GM21360 (cell line): ENCODE measurements at regions not wholly inside any gene's neighbourhood (a gene's known extent, or its start where the extent isn't known, plus 50 kb on each side); places are given as distances from the start of the nearest gene placed in this dataset.
A peak's percentile ranks its signal among the peaks of the same experiment; 100 is the strongest.
"Not testable (repeated sequence)": the region's sequence is repeated elsewhere in the genome, so short reads cannot be mapped to it uniquely, and the experiment has no call there.

Experiments
- ATAC-seq: cut with Tn5 transposase; IDR thresholded peaks from one replicate; pipeline ENCODE4 v1.9.1; 2021; ENCODE audit warnings: mild to moderate bottlenecking, moderate library complexity; ENCODE audit not compliant: unreplicated experiment

DNA sequence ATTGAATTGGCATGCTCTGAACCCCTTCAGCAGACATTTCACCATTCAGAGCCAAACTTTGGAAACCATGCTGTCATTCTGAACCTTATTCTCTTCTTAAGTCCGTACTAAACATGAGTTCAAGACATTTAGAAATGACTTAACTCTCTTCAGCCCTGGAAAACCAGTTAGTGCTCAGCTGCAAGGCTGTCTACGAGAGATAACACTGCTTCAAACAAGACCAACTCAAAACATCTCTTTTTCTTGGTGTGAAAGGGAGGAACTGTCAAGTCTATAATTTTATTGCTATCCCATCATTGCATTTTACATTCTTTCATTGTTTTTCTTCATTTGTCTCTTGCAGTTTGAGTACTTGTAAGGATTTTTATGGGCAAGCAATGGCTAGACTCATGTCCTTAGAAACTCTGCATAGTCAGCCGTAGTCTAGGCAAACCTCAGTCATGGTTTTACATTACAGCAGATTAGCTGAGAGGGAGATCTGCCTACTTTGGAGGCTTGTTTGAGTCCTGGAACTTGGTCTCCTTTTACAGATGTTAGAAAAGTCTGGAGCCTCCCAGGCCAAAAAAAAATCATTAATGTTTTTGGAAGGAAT is 120.6 kb upstream of the JADE1 start:
- ATAC-seq = no peak

DNA sequence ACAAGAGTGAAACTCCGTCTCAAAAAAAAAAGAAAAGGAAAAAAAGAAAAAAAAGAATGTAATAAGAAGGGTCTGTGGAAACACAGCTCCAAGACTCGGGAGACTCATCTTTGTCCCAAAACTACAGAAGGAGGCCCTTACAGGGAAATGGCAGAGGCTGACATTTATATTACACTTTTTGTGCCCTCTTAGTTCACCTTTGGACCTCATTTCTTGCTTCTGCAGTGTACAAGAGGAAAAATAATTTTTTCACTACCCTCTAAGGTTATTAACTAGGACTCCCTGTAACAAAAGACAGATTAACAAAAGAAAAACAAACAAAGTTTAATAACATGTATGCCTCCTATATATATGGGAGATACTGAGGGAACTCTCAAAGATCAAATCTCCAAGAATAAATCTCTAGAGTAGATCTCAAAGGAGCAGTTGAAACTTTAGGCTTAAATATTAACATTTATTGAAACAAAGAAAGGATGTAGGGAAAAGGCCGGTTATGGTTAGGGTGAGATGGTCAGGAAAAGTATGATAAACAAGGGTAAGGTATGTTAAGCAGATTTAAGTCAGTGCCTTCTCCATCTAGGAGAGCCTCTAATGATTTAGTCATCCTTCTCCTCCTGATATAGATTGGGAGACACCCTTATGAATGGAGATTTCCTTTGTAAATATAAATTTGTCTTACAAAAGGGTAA is 121.3 kb upstream of the JADE1 start:
- no peak for ATAC-seq

DNA sequence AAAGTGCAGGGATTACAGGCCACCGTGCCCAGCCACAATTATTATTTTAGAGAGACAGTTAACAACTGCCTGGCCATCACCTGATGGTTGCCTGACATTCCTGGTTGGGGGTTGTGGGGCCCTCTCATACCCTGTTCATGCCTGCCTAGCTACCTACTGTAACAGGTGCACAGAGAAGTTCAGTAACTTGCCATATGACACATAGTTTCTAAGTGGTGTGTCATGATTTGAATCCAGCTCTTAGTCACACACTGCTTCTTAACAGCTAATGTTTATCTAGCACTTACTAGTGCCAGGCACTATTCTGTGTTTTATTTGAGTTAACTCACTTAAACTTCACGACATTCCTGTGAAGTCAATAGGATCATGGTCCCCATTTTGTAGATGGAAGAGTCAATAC is 122.7 kb upstream of the JADE1 start:
- ATAC-seq = no peak

DNA sequence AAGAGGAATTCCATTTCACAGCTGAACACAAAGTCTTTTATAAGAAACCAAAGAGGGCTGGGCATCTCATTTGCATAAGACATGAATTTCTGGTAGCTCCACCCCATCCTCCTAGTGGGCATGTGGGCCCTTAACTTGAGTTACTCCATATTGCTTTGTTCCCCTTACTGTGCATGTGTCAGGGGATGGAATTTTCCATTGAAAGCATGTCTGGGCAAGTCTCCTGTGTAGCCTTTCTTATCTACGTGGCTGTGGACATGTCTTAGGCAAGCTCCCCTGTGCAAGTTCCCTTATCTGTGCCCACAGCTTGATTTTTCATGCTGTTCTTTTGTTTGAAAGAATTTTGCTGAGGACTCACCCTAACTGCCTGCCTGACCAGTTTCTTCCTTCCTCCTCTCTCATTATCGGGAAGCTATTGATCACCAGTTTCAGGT is 123.5 kb upstream of the JADE1 start:
- no peak for ATAC-seq

DNA sequence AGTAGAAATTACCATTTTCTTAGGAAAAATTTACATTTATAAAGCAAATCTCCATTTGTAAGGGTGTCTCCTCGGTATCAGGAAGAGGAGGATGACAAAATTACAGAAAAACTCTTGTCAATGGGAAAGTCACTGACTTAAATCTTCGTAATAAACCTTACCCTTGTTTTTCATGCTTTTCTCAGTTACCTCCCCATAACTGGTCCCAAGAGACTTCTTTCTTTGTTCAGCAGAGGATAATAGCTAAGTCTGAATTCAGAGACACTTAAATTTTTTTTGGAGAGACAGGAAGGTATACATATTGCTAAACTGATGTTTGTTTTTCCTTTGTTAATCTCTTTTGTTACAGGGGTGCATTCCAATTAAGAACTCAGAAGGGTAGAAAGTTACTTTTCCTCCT is 125.5 kb upstream of the JADE1 start:
- ATAC-seq = no peak

DNA sequence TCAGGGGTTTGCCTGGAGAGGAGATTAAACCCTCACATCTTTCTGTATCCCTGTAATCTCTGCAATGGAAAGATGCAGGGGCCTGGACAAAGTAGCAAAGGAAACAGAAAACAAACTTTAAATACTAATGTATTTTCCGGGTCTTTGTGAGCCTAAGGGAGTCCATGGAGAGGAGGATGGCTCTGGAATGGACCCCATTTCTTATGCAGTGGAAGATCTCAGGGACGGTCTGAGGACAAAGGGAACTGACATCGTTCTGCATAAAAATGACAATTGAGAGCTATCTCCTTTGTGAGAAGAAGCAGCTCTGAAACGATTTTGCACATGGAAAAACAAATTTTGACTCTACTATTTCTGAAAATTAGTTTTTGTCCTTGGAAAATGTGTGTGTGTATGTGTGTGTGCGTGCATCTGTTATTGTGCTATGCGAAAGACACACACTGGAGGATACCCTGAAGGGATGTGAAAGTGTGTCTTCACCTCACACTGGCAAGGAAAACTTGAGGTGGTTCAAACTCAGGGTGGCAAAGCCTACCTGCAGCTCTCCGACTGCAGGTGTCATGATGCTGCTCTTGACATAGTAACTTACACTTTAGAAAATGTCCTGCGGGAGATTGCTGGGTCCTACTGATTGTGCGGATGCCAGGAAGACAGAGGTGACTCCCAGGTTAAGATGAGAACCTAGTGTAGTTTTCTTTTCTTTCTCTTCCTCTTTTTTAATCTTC is 126.4 kb upstream of the JADE1 start:
- no peak for ATAC-seq

DNA sequence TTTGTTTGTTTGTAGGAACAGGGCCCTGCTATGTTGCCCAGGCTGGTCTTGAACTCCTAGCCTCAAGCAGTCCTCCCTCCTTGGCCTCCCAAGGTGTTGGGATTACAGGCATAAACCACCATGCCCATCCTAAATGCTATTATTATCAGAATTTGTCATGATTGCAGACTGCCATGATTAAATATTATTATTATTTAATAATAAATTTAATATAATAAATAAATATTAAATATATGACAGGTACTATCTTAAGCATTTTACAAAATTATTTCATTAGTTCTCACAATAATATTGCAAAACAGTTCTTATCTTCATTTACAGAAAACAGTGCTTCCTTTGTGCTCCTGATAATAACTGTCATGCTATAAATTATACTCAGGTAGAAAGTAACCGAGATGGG is 133.4 kb upstream of the JADE1 start:
- no peak for ATAC-seq

DNA sequence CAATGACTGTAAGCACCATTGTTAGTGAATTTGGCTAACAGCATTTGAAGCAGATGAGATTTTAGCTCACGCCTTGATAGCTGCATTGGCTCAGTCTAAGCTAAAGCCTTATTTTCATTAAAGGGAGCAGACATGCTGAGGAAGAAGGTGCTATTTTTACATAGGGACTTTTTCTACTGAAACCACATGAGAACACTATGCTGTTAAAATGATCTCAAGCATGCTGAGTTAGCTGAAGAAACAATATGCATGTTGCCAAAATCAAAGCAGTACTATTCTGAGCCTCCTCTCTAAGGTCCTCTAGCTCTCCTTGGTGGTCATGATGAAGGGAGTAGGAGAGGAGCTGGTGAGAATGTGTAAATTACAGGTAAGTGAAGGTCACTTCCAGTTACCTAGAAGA is 134.4 kb upstream of the JADE1 start:
- ATAC-seq = peak; percentile 95

DNA sequence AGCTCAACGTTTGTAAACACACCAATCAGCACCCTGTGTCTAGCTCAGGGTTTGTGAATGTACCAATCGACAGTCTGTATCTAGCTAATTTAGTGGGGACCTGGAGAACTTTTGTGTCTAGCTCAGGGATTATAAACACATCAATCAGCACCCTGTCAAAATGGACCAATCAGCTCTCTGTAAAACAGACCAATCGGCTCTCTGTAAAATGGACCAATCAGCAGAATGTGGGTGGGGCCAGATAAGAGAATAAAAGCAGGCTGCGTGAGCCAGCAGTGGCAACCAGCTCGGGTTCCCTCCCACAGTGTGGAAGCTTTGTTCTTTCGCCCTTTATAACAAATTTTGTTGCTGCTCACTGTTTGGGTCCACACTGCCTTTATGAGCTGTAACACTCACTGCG is 136.3 kb upstream of the JADE1 start:
- not testable (repeated sequence) for ATAC-seq

DNA sequence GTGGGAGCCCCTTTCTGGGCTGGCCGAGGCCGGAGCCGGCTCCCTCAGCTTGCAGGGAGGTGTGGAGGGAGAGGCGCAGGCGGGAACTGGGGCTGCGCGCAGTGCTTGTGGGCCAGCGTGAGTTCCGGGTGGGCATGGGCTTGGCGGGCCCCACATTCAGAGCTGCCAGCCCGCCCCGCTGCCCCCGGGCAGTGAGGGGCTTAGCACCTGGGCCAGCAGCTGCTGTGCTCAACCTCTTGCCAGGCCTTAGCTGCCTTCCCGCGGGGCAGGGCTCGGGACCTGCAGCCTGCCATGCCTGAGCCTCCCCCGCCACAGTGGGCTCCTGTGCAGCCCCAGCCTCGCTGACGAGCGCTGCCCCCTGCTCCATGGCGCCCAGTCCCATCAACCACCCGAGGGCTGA is 136.9 kb upstream of the JADE1 start:
- not testable (repeated sequence) for ATAC-seq

DNA sequence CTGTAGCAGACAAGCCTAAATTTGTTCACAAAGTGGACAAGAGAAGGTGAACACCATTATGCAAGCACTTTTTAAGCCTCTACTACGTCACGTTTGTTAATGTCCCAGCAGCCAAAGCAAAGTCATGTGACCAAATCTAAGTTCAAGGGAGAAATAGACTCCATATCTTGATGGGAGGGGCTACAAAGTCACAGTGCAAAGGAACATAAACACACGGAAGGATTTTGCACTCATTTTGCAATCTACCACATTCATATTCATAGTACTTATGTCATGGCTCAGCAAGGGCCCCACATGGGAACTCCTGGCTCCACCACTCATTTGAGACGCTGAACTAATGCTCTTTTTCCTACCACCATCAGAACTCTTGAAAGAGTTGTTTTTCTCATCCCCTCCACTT is 139.0 kb upstream of the JADE1 start:
- no peak for ATAC-seq

DNA sequence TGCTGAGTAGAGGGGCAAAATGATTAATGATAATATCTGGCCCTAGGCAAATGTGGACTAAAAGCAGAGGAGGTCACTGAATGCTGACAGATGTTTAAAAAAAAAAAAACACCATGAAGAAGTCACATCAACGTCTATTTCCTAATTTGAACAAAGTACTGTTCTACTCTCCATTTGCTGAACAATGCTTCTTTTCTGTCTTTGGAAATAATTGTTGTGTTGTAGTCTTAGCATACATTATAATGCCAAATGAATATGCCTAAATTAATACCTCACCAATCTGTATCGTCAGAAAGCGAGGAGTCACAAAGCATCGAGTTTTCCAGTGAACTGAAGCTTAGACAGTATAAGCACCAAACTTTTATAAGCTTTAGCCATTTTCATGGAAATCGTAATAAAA is 140.9 kb upstream of the JADE1 start:
- ATAC-seq = no peak

DNA sequence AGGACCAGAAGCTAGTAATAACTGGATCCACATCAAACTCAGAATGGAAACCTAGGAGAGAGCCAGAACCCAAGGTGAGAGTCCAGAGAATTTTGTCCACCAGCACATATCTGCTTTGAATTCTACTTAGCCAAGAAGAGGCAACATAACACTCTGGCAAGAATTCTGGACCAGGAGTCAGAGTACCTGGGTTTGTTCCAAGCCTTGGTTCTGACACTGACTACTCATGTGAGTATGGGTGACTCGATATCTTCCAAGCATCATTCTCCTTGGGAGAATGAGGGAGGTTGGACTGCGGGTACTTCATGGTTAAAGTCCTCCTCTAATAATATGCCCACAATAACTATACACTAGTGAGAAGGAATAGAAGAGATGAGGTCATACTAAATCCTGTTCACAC is 144.0 kb upstream of the JADE1 start:
- no peak for ATAC-seq

DNA sequence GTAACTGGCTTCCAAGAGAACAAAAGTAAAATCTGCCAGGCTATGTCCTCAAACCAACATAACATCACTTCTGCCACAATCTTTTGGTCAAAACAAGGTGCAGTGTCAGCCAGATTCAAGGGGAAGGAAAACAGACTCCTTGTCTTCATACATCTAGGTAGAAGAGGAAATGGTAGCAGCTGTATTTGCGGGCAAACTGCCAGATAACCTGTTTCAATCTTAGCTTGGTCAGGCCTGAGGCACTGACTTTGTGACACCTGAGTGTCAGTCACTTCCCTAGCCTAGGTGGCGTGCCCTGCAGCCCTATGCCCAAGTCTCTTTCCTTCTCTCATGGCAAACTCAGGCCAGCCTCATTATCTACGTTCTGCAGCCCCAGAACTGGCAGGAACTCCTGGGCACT is 146.2 kb upstream of the JADE1 start:
- ATAC-seq = peak; percentile 81

DNA sequence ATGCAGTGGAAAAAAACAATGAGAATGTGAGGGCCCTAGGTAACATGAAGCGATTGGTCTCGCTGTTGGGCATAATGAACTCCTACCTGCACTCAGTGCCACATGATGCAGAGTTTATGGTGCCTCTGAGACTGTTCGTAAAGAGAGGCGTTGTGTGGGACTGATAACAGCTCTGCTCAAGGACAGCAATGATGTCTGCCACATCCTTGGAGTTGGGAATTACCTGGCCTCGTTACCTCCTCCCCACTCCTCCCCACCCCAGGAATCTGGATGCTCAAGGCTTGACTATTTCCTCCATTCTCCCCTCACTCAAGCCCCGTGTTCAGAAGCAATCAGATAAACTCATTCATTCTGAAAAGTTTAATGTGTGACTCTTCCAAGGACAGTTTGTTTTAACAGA is 148.0 kb upstream of the JADE1 start:
- no peak for ATAC-seq

DNA sequence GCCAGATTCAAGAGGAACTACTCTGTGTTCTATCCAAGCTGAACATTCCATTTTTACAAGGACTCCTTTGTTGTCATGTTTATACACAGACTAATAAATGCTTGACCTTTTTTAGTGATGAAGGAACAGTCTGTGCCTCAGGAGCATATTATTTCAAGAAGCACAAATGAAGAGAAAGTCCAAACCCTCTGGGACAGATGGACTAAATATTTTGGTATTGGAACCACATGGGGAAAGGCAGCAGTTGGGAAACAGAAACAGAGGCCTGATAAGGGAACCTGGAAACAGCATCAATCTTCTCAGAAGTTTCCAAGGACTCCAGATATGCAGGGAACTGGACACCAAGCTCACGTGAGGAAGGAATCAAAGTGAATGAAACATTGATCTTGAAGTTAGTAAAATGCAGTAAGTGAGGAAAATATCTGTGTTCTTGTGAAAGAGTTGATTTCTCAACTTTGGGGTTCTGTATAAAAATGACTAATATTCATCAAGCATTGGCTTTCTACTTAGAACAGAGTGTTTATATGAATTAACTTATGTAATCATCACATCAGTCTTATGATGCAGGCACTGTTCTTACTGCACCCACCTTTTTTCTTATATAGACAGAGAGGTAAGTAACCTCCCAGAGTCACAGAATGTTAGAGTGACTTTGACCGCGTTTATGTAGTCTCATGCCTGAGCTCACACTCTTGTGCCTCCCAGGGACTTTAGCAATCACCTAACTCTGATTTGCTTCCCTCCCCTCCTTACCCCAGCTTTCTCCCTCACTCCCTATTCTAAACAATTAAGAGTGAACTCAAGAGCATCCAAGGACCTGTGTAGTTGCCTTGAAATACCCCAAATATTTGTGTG is 148.9 kb upstream of the JADE1 start:
- ATAC-seq = no peak

DNA sequence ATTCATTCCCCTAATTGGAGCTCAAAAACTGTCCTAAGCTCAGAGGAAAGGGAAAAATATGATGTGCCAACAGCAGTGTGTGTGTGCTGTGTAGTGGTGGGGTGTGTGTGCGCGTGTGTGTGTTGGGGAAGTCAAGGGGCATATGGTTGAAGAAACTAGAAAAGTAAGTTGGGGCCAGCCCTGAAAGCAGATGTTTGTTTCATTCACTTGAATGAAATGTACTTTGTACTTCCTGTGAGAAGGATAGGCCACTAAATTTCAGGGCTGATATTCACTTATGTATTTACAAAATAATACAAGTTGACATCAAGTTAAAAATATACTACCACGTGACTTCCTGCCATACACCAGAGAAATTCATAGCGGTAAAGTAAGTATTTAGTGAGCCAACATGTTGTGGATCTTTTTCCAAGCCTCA is 151.3 kb upstream of the JADE1 start:
- ATAC-seq = no peak

DNA sequence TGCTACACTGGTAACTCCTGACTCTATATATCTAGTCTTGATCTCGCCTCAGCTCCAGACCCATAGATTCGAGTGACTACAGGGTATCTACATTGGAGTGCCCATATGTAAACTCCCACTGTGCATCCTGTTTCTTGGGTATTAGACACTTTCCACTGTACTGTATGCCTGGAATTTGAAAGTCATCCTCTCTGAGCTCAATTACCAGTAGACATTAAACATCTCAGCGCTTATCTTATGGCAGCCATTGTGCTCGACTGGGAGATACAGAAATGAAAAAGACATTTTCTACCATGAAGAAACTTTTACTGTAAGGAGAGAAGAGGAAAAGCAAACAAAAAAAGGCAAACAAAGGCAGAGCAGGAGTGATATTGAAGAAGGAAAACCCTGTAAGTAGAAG is 151.9 kb upstream of the JADE1 start:
- ATAC-seq = no peak

DNA sequence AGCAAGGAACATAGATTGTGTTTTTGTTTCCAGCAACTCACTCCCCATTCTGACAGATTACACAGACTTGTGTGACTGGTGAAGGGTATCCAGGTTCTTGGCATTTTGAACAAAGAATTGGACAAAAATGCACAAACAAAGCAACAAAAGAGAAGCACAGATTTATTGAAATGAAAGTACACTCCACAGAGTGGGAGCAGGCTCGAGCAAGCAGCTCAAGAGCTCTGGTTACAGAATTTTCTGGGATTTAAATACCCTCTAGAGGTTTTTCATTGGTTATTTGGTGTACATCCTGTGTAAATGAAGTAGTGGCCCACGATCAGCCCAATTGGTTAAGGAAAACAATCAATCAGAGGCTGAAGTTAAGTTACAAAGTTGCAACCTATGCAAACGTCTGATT is 155.0 kb upstream of the JADE1 start:
- no peak for ATAC-seq

DNA sequence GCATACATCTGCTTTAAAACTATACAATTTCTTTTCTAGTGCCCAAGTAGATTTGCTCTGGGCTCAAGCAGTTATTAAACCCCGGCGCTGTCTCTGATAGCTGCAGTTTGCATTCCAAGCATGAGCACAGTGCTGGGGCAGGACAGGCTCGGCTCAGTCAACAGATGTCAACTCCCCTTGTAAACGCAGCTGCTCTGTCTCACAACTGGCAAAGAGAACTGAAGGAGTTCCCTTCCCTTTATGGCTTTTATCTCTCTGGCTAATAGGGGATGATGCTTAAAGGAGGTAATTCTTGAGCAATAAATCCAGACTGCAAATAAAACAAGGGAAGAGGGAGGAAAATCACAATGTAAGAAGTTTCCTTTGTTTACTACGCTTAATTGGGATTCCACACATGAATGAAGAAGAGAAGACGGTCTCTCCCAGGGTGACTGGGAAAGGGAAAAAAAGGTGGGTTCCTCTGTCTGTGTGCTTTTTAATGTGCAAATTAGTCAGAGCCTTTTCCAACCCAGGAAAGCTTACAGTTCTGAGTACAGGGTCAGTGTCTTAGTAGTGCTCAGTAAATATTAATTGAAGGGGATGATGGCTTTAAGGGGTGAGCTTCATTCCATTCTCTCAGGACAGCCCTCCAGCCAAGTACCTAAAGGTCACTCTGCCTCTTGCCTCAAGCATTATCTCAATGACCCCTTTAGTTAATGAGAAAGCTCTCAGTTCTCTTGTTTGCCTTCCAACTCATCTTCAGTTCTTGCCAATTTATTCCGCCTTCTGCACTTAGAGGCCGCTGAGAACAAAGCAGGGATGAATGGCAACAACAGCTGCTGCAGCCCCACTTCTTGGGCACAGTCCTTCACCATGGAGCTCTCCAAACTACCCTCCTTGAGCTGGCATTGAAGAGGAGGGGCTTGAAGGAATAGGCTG is 155.7 kb upstream of the JADE1 start:
- ATAC-seq = no peak
